VCaP (cell line): ENCODE measurements at regions not wholly inside any gene's neighbourhood (a gene's known extent, or its start where the extent isn't known, plus 50 kb on each side); places are given as distances from the start of the nearest gene placed in this dataset.

Source experiments
- H3K27ac ChIP-seq: fragments of 450-650 bp; 2 replicates; pipeline ENCODE4 v1.5.1; 2017
- CTCF ChIP-seq: fragments of 450-650 bp; conservative IDR thresholded peaks from 2 replicates; pipeline ENCODE4 v1.5.1; 2017; ENCODE audit warnings: mild to moderate bottlenecking, moderate library complexity

- no peak for TF ChIP-seq CTCF
- no peak overlapping the region for H3K27ac ChIP-seq
Measured at GRCh38 chr14:49505041-49505766, 81.0 kb downstream of the RPS29 start.

GRCh38 chr14:49497725-49498348 is 88.3 kb downstream of the RPS29 start:
- TF ChIP-seq CTCF: peak; percentile 90
- no peak overlapping the region for H3K27ac ChIP-seq

- TF ChIP-seq CTCF: no peak
- no peak overlapping the region for H3K27ac ChIP-seq
Measured at GRCh38 chr14:49497267-49497666, 88.9 kb downstream of the RPS29 start.

GRCh38 chr14:49494836-49495235 is 91.3 kb downstream of the RPS29 start:
- H3K27ac ChIP-seq: no peak overlapping the region
- no peak for TF ChIP-seq CTCF

- TF ChIP-seq CTCF: no peak
- no peak overlapping the region for H3K27ac ChIP-seq
Measured at GRCh38 chr14:49493557-49493956, 92.6 kb downstream of the RPS29 start.

GRCh38 chr14:49492151-49492550 is 94.0 kb downstream of the RPS29 start:
- no peak for TF ChIP-seq CTCF
- H3K27ac ChIP-seq: no peak overlapping the region

- no peak for TF ChIP-seq CTCF
- no peak overlapping the region for H3K27ac ChIP-seq
Measured at GRCh38 chr14:49489341-49489740, 96.8 kb downstream of the RPS29 start.
